NCI-H187 (cell line): ENCODE measurements at regions not wholly inside any gene's neighbourhood (a gene's known extent, or its start where the extent isn't known, plus 50 kb on each side); places are given as distances from the start of the nearest gene placed in this dataset.
"Not testable (repeated sequence)": the region's sequence is repeated elsewhere in the genome, so short reads cannot be mapped to it uniquely, and the experiment has no call there.

Experiments
- DNase-seq, 2 experiments: peaks; one replicate each; lab custom pipeline; 2025; lab: John Stamatoyannopoulos, UW

GRCh38 chr10:64855941-64856340 lies 1334.7 kb downstream of the REEP3 start:
- DNase-seq: no peak

GRCh38 chr10:64859911-64860310 lies 1338.7 kb downstream of the REEP3 start:
- no peak for DNase-seq

GRCh38 chr10:64863836-64864235 lies 1342.6 kb downstream of the REEP3 start:
- DNase-seq: no peak

- no peak for DNase-seq
Measured at GRCh38 chr10:64867501-64867962, 1346.3 kb downstream of the REEP3 start.

GRCh38 chr10:64873088-64873487 lies 1351.9 kb downstream of the REEP3 start:
- DNase-seq: no peak

GRCh38 chr10:64873959-64874358 lies 1352.8 kb downstream of the REEP3 start:
- no peak for DNase-seq

- no peak for DNase-seq
Measured at GRCh38 chr10:64880546-64880945, 1359.3 kb downstream of the REEP3 start.

DNA sequence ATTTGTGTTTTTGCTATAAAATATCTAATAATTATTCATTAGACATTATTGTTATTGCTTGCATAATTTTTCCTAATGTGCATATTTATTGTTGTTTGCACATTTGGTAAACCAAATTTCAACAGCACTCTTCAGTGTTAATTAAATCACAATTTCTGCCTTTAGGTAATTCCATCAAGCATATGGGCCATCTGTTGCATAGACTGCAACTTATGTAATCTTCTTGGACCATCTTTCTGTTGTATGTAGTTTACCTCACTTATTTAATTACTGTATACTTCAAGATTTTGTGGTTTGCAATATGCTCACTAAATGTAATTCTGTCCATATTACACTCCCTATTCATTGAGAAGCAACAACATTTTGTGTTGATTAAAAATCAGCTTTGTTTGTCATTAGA lies 1360.1 kb downstream of the REEP3 start:
- DNase-seq: no peak

- no peak for DNase-seq
Measured at GRCh38 chr10:64896582-64896981, 1375.4 kb downstream of the REEP3 start.

DNA sequence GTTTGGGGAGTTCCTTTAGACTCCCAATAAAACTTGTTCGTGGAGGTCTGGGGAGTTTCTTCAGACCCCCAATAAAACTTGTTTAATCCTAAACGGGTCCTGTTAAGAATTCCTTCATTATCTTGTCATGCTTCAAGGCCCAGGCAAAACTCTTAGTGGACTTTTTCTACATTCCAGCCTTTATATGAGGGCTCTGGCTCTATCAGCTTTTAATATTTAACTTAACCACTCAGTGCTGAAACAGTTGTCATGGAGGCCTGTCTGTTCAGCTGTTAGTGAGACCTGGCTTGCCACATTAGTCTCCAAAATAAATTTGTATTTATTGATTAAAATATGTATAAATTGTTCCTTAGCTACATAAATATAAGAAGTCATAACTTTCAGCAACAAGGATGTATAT lies 1385.1 kb downstream of the REEP3 start:
- DNase-seq: not testable (repeated sequence)

DNA sequence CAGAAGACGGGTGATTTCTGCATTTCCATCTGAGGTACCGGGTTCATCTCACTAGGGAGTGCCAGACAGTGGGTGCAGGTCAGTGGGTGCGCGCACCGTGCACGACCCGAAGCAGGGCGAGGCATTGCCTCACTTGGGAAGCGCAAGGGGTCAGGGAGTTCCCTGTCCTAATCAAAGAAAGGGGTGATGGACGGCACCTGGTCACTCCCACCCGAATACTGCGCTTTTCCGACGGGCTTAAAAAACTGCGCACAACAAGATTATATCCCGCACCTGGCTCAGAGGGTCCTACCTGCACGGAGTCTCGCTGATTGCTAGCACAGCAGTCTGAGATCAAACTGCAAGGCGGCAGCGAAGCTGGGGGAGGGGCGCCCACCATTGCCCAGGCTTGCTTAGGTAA lies 1403.1 kb downstream of the REEP3 start:
- DNase-seq: not testable (repeated sequence)

DNA sequence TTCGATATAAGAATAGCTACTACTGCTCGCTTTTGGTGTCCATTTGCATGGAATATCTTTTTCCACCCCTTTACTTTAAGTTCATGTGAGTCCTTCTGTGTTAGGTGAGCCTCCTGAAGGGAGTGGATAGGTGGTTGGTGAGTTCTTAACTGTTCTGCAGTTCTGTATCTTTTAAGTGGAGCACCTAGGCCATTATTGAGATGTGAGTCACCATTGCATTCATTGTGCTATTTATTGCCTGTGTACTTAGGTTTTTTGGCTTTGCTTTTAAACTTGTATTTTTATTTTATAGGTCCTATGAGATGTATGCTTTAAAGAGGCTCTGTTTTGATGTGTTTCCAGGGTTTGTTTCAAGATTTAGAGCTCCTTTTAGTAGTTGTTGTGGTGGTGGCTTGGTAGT lies 1430.8 kb downstream of the REEP3 start:
- no peak for DNase-seq

- DNase-seq: no peak
Measured at GRCh38 chr10:64956441-64956840, 1435.2 kb downstream of the REEP3 start.

DNA sequence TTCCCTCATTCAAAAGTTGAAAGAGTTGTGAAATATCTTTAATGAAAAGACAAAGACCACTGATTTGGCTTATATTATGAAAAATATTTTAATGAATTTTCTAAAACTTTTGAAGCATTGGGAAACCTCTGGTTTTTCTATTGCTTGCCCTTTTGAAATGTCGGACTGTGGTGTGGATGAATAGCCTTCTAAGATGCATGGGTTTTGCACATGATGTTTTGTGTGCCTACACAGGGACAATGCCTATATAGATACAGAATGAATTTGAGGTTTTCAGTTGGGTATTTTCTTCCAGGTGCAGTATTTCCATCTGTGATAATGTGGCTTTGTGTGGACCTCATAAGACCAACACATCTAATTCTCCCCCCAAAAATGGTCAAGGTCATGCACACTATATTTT lies 1437.9 kb downstream of the REEP3 start:
- DNase-seq: no peak

- DNase-seq: no peak
Measured at GRCh38 chr10:64959883-64960282, 1438.7 kb downstream of the REEP3 start.

GRCh38 chr10:64973391-64973790 lies 1452.2 kb downstream of the REEP3 start:
- no peak for DNase-seq

- no peak for DNase-seq
Measured at GRCh38 chr10:64976150-64976549, 1454.9 kb downstream of the REEP3 start.

GRCh38 chr10:64977915-64978314 lies 1456.7 kb downstream of the REEP3 start:
- no peak for DNase-seq

DNA sequence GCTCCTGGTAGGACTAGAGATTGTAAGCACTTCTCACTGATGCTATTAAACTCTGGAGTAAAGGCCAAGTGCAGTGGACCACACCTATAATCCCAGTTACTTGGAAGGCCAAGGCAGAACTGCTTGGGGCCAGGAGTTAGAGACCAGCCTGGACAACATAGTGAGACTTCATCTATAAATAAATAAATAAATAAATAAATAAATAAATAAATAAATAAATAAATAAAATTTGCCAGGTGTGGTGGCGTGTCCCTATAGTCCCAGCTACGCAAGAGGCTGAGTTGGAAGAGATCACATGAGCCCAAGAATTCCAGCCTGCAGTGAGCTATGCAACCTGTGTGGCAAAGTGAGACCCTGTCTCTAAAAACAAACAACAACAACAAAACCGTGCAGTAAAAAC lies 1475.7 kb downstream of the REEP3 start:
- DNase-seq: no peak

DNA sequence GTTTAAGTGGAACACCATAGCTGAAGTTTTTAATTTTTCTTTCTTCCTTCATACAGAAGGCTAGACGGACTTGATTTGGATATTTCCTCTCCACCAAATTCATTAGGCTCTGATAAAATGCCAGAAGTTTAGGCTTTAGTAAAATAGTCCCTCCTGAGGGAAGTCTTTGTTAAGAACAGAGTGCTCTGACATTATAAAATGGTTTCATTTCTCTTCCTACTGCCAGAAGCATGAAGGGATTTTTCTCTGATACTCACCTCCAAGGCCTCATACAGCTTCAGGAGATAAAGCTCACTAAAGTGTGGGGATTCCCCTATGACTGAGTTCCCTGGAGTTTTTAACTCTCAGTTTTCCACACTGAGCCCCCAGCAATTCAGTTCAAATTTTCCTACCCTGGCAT lies 1489.6 kb downstream of the REEP3 start:
- no peak for DNase-seq

GRCh38 chr10:65017523-65017922 lies 1496.3 kb downstream of the REEP3 start:
- DNase-seq: no peak

DNA sequence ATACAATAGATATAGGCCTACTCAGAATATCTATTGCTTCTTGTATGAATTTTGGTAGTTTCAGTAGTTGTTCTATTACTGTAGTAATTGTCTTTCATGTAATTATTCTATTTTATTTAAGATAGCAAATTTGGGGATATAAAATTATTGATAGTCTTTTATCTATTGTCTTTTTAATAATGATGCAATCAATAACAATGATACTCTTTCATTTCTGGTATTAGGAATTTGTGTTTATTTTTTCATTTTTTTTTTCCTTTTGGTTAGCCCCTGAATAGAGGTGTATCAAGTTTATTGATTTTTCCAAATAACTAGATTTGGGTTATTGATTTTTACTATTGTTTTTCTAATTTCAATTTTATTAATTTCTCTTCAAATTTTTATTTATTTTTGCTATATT lies 1503.7 kb downstream of the REEP3 start:
- DNase-seq: no peak

DNA sequence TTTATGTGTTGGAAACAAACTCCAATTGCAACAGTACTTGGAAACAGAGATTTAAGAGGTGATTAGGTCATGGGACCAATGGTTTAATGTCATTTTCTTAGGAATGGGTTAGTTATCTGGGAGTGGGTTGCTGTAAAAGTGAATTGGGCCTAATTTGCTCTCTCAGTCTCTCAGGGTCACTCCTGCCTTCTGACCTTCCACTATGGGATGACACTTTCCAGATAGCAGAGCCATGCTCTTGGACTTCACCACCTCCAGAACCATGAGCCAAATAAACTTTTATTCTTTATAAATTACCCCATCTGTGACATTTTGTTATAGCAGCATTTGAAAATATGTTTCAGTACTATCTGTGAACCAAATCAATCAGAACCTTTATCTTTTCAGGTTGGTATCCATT lies 1509.1 kb downstream of the REEP3 start:
- no peak for DNase-seq

- no peak for DNase-seq
Measured at GRCh38 chr10:65032867-65033769, 1511.9 kb downstream of the REEP3 start.
